GM18861 (cell line): ENCODE measurements at regions not wholly inside any gene's neighbourhood (a gene's known extent, or its start where the extent isn't known, plus 50 kb on each side); places are given as distances from the start of the nearest gene placed in this dataset.
"Not testable (repeated sequence)": the region's sequence is repeated elsewhere in the genome, so short reads cannot be mapped to it uniquely, and the experiment has no call there.

Experiments
- ATAC-seq: cut with Tn5 transposase; IDR thresholded peaks from one replicate; pipeline ENCODE4 v1.9.1; 2021; ENCODE audit not compliant: unreplicated experiment

GRCh38 chr12:47412601-47413236 is 293.1 kb downstream of the RPAP3 start:
- ATAC-seq: no peak

- no peak for ATAC-seq
Observed at GRCh38 chr12:47411966-47412365, 293.9 kb downstream of the RPAP3 start.

- ATAC-seq: no peak
Observed at GRCh38 chr12:47410862-47411261, 295.0 kb downstream of the RPAP3 start.

- ATAC-seq: no peak
Observed at GRCh38 chr12:47410383-47410782, 295.4 kb downstream of the RPAP3 start.

- ATAC-seq: no peak
Observed at GRCh38 chr12:47409310-47409987, 296.4 kb downstream of the RPAP3 start.

- ATAC-seq: peak; percentile 97
Observed at GRCh38 chr12:47408171-47408871, 297.5 kb downstream of the RPAP3 start.

GRCh38 chr12:47407463-47408129 is 298.2 kb downstream of the RPAP3 start:
- ATAC-seq: no peak

GRCh38 chr12:47403681-47404080 is 302.1 kb downstream of the RPAP3 start:
- no peak for ATAC-seq

- ATAC-seq: not testable (repeated sequence)
Observed at GRCh38 chr12:47401196-47401595, 304.6 kb downstream of the RPAP3 start.

- no peak for ATAC-seq
Observed at GRCh38 chr12:47400266-47400665, 305.6 kb downstream of the RPAP3 start.

- no peak for ATAC-seq
Observed at GRCh38 chr12:47397664-47398281, 308.1 kb downstream of the RPAP3 start.

- ATAC-seq: no peak
Observed at GRCh38 chr12:47396902-47397663, 308.7 kb downstream of the RPAP3 start.

- ATAC-seq: no peak
Observed at GRCh38 chr12:47394070-47394469, 311.8 kb downstream of the RPAP3 start.

GRCh38 chr12:47393403-47393790 is 312.4 kb downstream of the RPAP3 start:
- ATAC-seq: no peak

- no peak for ATAC-seq
Observed at GRCh38 chr12:47391566-47391965, 311.8 kb upstream of the AMIGO2 start.

GRCh38 chr12:47388712-47389111 is 309.0 kb upstream of the AMIGO2 start:
- ATAC-seq: no peak

- no peak for ATAC-seq
Observed at GRCh38 chr12:47387994-47388393, 308.2 kb upstream of the AMIGO2 start.

- ATAC-seq: no peak
Observed at GRCh38 chr12:47385653-47386052, 305.9 kb upstream of the AMIGO2 start.

- no peak for ATAC-seq
Observed at GRCh38 chr12:47383942-47384341, 304.2 kb upstream of the AMIGO2 start.

- ATAC-seq: peak; percentile 47
Observed at GRCh38 chr12:47382305-47382704, 302.5 kb upstream of the AMIGO2 start.
